Activated naive CD4-positive, alpha-beta T cell treated with anti-CD3 and anti-CD28 coated beads, Interleukin-2, amount 50 U/mL, for 24 hours (primary cell): ENCODE measurements at regions not wholly inside any gene's neighbourhood (a gene's known extent, or its start where the extent isn't known, plus 50 kb on each side); places are given as distances from the start of the nearest gene placed in this dataset.

ENCODE experiments used
- H3K27ac Mint-ChIP-seq: one replicate; pipeline ENCODE4 v1.8.0; 2021; ENCODE audit warnings: mild to moderate bottlenecking, mixed read lengths
- H3K27me3 Mint-ChIP-seq: one replicate; pipeline ENCODE4 v1.8.0; 2021; ENCODE audit warnings: mixed read lengths
- H3K36me3 Mint-ChIP-seq: one replicate; pipeline ENCODE4 v1.8.0; 2021; ENCODE audit warnings: mixed read lengths
- H3K4me1 Mint-ChIP-seq: one replicate; pipeline ENCODE4 v1.8.0; 2021; ENCODE audit warnings: mixed read lengths
- H3K4me3 Mint-ChIP-seq: one replicate; pipeline ENCODE4 v1.8.0; 2021; ENCODE audit warnings: mild to moderate bottlenecking, mixed read lengths
- H3K9me3 Mint-ChIP-seq: one replicate; pipeline ENCODE4 v1.8.0; 2021; ENCODE audit warnings: mixed read lengths

DNA sequence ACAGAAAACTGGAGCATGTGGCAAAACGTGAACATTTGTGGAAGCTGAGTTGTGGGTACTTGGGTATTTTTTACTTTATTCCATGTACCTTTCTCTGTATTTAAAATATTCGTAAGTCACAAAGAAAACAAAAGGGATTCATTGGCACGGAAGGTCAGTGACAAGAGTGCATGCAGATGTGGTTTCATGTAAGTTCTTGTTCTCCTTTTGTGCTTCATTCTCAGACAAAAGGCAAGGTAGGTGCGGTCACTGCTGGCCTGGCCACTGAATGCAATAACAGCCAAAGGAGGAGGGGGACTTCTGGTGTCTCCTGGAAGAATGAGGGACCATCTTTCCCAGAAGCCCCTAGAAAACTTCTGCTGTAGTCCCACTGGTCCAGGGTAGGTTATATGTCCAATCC lies 200.0 kb upstream of the TOPAZ1 start:
- Mint-ChIP-seq H3K27ac (no peak overlapping the region), H3K4me3 (no peak overlapping the region), H3K27me3 (peaks cover 8% of the 10 kb centered on the region), H3K4me1 (no peaks in the 10 kb centered on the region), H3K36me3 (no peaks in the 10 kb centered on the region), H3K9me3 (no peaks in the 10 kb centered on the region)

GRCh38 chr3:44042772-44043171 lies 198.9 kb upstream of the TOPAZ1 start:
- no peaks in the 10 kb centered on the region for H3K9me3 Mint-ChIP-seq
- H3K36me3 Mint-ChIP-seq, result no peaks in the 10 kb centered on the region
- H3K27ac Mint-ChIP-seq, result no peak overlapping the region
- no peak overlapping the region for H3K4me3 Mint-ChIP-seq
- no peaks in the 10 kb centered on the region for H3K4me1 Mint-ChIP-seq
- peaks cover 8% of the 10 kb centered on the region for H3K27me3 Mint-ChIP-seq

GRCh38 chr3:44045476-44046275 lies 196.0 kb upstream of the TOPAZ1 start:
- Mint-ChIP-seq H3K9me3 (no peaks in the 10 kb centered on the region), H3K27me3 (peaks cover 8% of the 10 kb centered on the region), H3K4me3 (no peak overlapping the region), H3K27ac (no peak overlapping the region), H3K4me1 (no peaks in the 10 kb centered on the region), H3K36me3 (no peaks in the 10 kb centered on the region)

DNA sequence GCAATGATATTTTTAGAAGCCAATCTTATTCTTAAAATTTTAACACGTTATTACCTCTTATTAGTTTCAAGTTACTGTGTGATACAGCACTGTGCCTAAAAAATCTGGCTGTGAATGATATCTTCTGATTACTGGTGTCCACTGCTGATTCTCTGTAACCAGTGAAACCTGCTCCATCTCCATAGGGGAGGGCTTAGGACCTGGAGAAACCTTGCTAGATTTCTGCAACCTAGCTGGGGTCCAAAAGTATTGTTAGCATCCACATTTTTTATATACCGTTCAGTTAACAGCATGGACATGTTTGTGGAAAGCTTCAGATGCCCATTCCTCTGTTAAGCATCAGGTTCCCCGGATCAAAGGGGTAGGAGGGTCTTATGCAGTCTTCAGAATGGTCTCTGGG lies 193.9 kb upstream of the TOPAZ1 start:
- H3K36me3 Mint-ChIP-seq, result no peaks in the 10 kb centered on the region
- H3K27me3 Mint-ChIP-seq, result peaks cover 10% of the 10 kb centered on the region
- no peak overlapping the region for H3K4me3 Mint-ChIP-seq
- H3K27ac Mint-ChIP-seq, result no peak overlapping the region
- no peaks in the 10 kb centered on the region for H3K4me1 Mint-ChIP-seq
- no peaks in the 10 kb centered on the region for H3K9me3 Mint-ChIP-seq

- peaks cover 10% of the 10 kb centered on the region for H3K27me3 Mint-ChIP-seq
- no peaks in the 10 kb centered on the region for H3K9me3 Mint-ChIP-seq
- no peak overlapping the region for H3K4me3 Mint-ChIP-seq
- H3K27ac Mint-ChIP-seq, result no peak overlapping the region
- no peaks in the 10 kb centered on the region for H3K36me3 Mint-ChIP-seq
- H3K4me1 Mint-ChIP-seq, result no peaks in the 10 kb centered on the region
These were observed 193.3 kb upstream of the TOPAZ1 start for GRCh38 chr3:44048196-44048924.

DNA sequence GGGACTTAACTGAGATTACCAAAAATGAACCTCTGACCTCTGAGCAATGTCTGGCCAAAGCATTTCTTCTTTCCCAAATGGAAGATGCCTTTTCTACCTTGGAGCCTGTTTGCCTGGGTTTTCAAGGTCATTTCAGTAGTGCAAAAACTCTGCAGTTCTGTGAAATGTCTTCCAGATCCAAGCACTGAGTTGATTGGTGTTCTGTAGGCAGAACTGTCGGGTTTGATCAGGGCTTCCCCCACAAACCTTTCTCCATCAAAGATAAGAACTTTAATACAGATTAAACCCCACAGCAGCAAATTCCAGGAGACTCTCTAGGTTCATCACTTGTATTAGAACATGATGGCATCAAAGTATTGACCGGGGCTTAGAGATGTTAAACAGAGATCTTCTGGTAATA lies 192.7 kb upstream of the TOPAZ1 start:
- H3K4me1 Mint-ChIP-seq, result no peaks in the 10 kb centered on the region

GRCh38 chr3:44050101-44050500 lies 191.6 kb upstream of the TOPAZ1 start:
- H3K36me3 Mint-ChIP-seq, result no peaks in the 10 kb centered on the region
- H3K4me1 Mint-ChIP-seq, result no peaks in the 10 kb centered on the region
- no peak overlapping the region for H3K4me3 Mint-ChIP-seq
- no peak overlapping the region for H3K27ac Mint-ChIP-seq
- peaks cover 10% of the 10 kb centered on the region for H3K27me3 Mint-ChIP-seq
- H3K9me3 Mint-ChIP-seq, result no peaks in the 10 kb centered on the region

More for the DNA sequence above, 192.7 kb upstream of the TOPAZ1 start:
- H3K27ac Mint-ChIP-seq, result no peak overlapping the region
- peaks cover 10% of the 10 kb centered on the region for H3K27me3 Mint-ChIP-seq
- no peaks in the 10 kb centered on the region for H3K36me3 Mint-ChIP-seq
- H3K4me3 Mint-ChIP-seq, result no peak overlapping the region
- H3K9me3 Mint-ChIP-seq, result no peaks in the 10 kb centered on the region

DNA sequence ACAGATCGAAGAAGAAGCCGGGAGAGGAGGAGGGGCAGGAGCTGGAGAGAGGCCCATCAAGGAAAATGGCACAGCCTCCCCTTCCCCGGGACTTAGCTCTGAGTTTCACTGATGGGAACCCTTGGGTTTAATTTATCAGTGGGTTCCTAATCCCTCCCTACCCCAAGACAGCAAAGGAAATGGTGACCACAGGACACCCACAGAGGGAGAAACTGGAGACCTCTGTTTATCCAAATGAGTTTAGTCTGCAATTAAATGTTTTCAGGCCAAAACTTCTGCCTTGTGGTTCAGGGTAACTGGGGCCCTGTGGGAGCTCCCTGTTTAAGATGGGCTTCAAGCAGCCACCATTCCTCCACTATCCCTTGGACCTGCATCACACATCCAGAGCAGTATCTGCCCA lies 190.8 kb upstream of the TOPAZ1 start:
- no peaks in the 10 kb centered on the region for H3K9me3 Mint-ChIP-seq
- H3K27me3 Mint-ChIP-seq, result peaks cover 10% of the 10 kb centered on the region
- no peaks in the 10 kb centered on the region for H3K36me3 Mint-ChIP-seq
- no peak overlapping the region for H3K27ac Mint-ChIP-seq
- no peaks in the 10 kb centered on the region for H3K4me1 Mint-ChIP-seq
- H3K4me3 Mint-ChIP-seq, result no peak overlapping the region

DNA sequence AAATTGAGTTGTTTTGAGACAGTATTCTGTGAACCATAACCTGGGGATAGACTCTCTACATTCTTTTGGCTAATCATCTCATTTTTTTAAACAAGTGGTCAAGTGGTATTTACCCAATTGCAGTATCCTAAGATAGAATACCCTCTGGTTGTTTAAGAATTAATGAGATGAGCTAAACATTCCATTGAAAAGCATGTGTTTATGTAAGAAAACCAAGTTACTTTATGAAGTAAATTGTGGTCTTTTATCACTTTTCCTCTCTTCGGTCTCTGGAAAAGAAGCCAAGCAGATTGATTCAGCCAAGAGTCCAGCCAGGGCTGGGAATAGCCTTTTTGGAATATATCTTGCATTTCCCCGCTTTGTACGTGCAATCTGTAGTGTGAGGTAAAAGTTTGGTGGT lies 185.7 kb upstream of the TOPAZ1 start:
- H3K4me3 Mint-ChIP-seq, result no peak overlapping the region
- no peaks in the 10 kb centered on the region for H3K9me3 Mint-ChIP-seq
- H3K27ac Mint-ChIP-seq, result no peak overlapping the region
- no peaks in the 10 kb centered on the region for H3K36me3 Mint-ChIP-seq
- peaks cover 36% of the 10 kb centered on the region for H3K4me1 Mint-ChIP-seq
- H3K27me3 Mint-ChIP-seq, result peaks cover 4% of the 10 kb centered on the region

- H3K27ac Mint-ChIP-seq, result peak overlapping the region; percentile 86
- no peak overlapping the region for H3K4me3 Mint-ChIP-seq
- no peaks in the 10 kb centered on the region for H3K36me3 Mint-ChIP-seq
- peaks cover 36% of the 10 kb centered on the region for H3K4me1 Mint-ChIP-seq
- peaks cover 4% of the 10 kb centered on the region for H3K27me3 Mint-ChIP-seq
- H3K9me3 Mint-ChIP-seq, result no peaks in the 10 kb centered on the region
These were observed 185.0 kb upstream of the TOPAZ1 start for GRCh38 chr3:44056446-44057240.

DNA sequence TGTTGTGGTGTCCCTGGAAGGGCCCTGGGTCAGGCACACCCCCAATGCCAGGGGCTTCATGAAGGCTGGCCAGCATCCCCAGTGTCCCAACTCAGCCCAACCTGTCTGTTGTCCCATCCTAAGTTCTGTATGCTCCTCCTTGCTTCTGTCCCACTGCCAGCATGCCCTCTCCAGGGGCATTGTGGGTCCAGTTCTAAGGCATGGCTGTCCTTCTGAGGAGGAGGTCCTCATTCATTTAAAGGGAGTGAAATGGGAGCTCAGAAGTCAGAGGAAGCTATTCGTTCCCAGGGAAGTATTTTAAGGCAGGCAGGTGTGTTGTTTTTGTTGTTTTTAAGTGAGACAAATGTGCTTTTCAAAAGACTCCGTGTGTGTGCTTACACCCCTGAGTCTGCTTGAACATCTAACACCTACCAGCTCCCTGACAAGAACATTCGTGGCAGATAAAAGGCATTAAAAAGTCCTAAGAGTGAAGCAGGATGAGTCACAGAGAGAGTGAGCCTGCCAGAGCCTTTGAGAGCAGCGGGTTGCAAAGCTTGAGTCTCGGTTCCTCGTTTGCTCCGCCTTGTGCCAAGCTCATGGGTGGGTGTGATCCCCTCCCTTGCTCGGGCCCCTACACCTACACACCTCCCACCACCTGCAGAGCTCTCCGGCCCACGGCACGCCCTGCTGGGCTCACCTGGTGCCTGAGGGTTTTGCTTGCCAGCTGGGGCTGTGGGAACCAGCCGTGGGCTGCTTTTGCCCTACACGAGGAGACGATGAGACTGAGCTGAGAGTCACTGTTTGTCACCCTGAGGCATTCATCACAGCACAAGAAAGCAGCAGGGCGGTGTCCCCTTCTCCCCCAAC lies 183.4 kb upstream of the TOPAZ1 start:
- H3K4me1 Mint-ChIP-seq, result peaks cover 36% of the 10 kb centered on the region
- peak overlapping the region; percentile 51 for H3K4me3 Mint-ChIP-seq
- no peaks in the 10 kb centered on the region for H3K27me3 Mint-ChIP-seq
- no peaks in the 10 kb centered on the region for H3K36me3 Mint-ChIP-seq
- H3K9me3 Mint-ChIP-seq, result no peaks in the 10 kb centered on the region
- peak overlapping the region; percentile 31 for H3K27ac Mint-ChIP-seq

- H3K27ac Mint-ChIP-seq, result no peak overlapping the region
- H3K27me3 Mint-ChIP-seq, result no peaks in the 10 kb centered on the region
- peaks cover 36% of the 10 kb centered on the region for H3K4me1 Mint-ChIP-seq
- no peaks in the 10 kb centered on the region for H3K9me3 Mint-ChIP-seq
- no peaks in the 10 kb centered on the region for H3K36me3 Mint-ChIP-seq
- no peak overlapping the region for H3K4me3 Mint-ChIP-seq
These were observed 182.8 kb upstream of the TOPAZ1 start for GRCh38 chr3:44058868-44059203.

DNA sequence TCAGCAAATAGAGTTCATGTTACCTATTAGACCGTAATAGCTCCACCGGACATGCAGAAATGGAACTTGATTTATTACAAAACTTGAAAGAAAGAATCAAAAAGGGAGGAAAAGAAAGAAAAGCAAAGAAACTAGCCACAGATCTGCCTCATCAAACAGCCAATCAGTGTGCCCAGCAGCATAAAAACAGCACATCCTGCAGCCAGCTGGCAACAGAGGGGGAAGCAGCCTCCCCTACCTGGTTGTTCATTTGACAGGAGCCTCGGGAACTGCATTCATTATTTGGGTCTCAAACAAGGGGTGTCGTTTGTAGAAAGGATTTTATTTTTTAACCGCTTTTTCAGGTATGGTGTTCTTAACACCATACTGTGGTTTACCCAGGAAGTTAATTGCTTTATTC lies 181.5 kb upstream of the TOPAZ1 start:
- Mint-ChIP-seq H3K27me3 (no peaks in the 10 kb centered on the region), H3K4me1 (peaks cover 36% of the 10 kb centered on the region), H3K9me3 (no peaks in the 10 kb centered on the region), H3K27ac (no peak overlapping the region), H3K36me3 (no peaks in the 10 kb centered on the region), H3K4me3 (peak overlapping the region; percentile 5)

- Mint-ChIP-seq H3K27ac (no peak overlapping the region), H3K4me3 (no peak overlapping the region), H3K36me3 (no peaks in the 10 kb centered on the region), H3K4me1 (peaks cover 36% of the 10 kb centered on the region), H3K9me3 (no peaks in the 10 kb centered on the region), H3K27me3 (no peaks in the 10 kb centered on the region)
These were observed 180.4 kb upstream of the TOPAZ1 start for GRCh38 chr3:44061268-44061667.

DNA sequence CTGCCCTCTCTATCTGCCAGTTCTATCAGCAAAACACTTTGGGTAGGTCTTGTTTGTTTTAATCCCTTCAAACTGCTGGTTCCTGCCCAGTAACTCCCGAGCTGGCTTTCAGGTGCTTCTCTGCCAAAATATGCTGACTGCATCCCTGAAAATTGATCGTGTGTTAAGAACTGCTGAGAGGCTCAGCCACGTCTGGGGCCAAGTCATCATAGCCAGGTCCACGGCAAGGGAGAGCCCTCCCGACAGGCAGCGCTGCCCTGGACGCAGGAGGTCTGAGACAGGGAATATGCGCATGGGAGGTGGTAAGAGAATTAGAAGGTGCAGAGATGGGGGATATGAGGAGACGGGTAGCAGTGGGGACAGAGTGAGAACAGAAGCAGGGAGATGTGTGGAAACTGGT lies 179.7 kb upstream of the TOPAZ1 start:
- no peak overlapping the region for H3K27ac Mint-ChIP-seq
- H3K4me1 Mint-ChIP-seq, result peaks cover 36% of the 10 kb centered on the region
- no peaks in the 10 kb centered on the region for H3K9me3 Mint-ChIP-seq

More for the DNA sequence above, 179.7 kb upstream of the TOPAZ1 start:
- Mint-ChIP-seq H3K36me3 (no peaks in the 10 kb centered on the region), H3K27me3 (no peaks in the 10 kb centered on the region), H3K4me3 (no peak overlapping the region)
